ENCODE measurements at regions not wholly inside any gene's neighbourhood (a gene's known extent, or its start where the extent isn't known, plus 50 kb on each side); places are given as distances from the start of the nearest gene placed in this dataset.

- TF ChIP-seq CTCF (IDR thresholded peaks at IDR 0.05; ENCODE audit: low read depth, low read length, missing control alignments) = no peak
- no peaks in the 10 kb centered on the region for H3K36me3 ChIP-seq (replicated peaks)
- H3K4me3 ChIP-seq (ENCODE audit: low read depth, low read length) = no peak overlapping the region
- in situ Hi-C loops (cut with HindIII; ENCODE audit: low pct_ligation_motif_present, low sequenced_read_pairs) = no loop called here
- H3K27ac ChIP-seq = no peak overlapping the region
- no peak for DNase-seq
- H3K27me3 ChIP-seq (replicated peaks) = no peaks in the 10 kb centered on the region
These were observed 1026.4 kb upstream of the ADGRL3 start for GRCh38 chr4:60173718-60174117.

- H3K27ac ChIP-seq = no peak overlapping the region
- TF ChIP-seq CTCF (IDR thresholded peaks at IDR 0.05; ENCODE audit: low read depth, low read length, missing control alignments) = no peak
- DNase-seq = no peak
- in situ Hi-C loops (cut with HindIII; ENCODE audit: low pct_ligation_motif_present, low sequenced_read_pairs) = no loop called here
- no peak overlapping the region for H3K4me3 ChIP-seq (ENCODE audit: low read depth, low read length)
- H3K36me3 ChIP-seq (replicated peaks) = no peaks in the 10 kb centered on the region
- H3K27me3 ChIP-seq (replicated peaks) = no peaks in the 10 kb centered on the region
These were observed 1024.9 kb upstream of the ADGRL3 start for GRCh38 chr4:60175241-60175640.

- H3K36me3 ChIP-seq (replicated peaks) = no peaks in the 10 kb centered on the region
- H3K27ac ChIP-seq = no peak overlapping the region
- H3K27me3 ChIP-seq (replicated peaks) = no peaks in the 10 kb centered on the region
- in situ Hi-C loops (cut with HindIII; ENCODE audit: low pct_ligation_motif_present, low sequenced_read_pairs) = no loop called here
- H3K4me3 ChIP-seq (ENCODE audit: low read depth, low read length) = no peak overlapping the region
- no peak for TF ChIP-seq CTCF (IDR thresholded peaks at IDR 0.05; ENCODE audit: low read depth, low read length, missing control alignments)
- DNase-seq = no peak
These were observed 1012.7 kb upstream of the ADGRL3 start for GRCh38 chr4:60187428-60187827.

DNA sequence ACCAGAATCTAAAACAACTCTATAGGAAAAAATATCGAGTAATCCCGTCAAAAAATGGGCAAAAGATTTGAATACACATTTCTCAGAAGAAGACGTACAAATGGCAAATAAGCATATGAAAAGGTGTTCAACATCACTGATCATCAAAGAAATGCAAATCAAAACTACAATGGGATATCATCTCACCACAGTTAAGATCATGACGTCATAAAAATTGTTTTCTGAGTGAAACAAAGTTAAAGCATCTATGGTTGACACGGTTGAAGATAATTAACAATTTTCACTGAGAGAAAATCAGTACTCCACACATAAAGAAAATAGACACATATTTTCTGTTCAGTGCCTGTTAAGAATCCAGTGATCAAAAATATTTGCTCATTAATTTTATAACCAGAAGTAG is 1010.8 kb upstream of the ADGRL3 start:
- no peaks in the 10 kb centered on the region for H3K36me3 ChIP-seq (replicated peaks)
- H3K27ac ChIP-seq = no peak overlapping the region
- no peak for DNase-seq
- no peak overlapping the region for H3K4me3 ChIP-seq (ENCODE audit: low read depth, low read length)
- in situ Hi-C loops (cut with HindIII; ENCODE audit: low pct_ligation_motif_present, low sequenced_read_pairs) = no loop called here
- H3K27me3 ChIP-seq (replicated peaks) = no peaks in the 10 kb centered on the region
- no peak for TF ChIP-seq CTCF (IDR thresholded peaks at IDR 0.05; ENCODE audit: low read depth, low read length, missing control alignments)

DNA sequence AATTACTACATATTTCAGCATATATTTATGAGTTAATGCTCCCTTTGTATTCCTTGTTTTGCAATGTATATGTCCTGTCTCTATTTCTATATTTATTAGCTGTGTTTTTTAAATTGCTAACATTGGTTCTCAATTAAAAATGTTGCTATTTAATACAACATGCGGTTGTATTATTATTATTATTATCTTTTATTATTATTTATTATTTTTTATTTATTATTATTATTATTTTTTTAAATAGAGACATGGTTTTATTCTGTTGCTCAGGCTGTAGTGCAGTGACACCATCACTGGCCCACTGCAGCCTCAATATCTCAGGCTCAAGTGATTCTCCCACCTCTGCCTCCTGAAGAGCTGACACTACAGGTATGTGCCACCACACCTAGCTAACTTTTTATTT is 1005.9 kb upstream of the ADGRL3 start:
- H3K27ac ChIP-seq = no peak overlapping the region
- TF ChIP-seq CTCF (IDR thresholded peaks at IDR 0.05; ENCODE audit: low read depth, low read length, missing control alignments) = no peak
- in situ Hi-C loops (cut with HindIII; ENCODE audit: low pct_ligation_motif_present, low sequenced_read_pairs) = no loop called here

DNA sequence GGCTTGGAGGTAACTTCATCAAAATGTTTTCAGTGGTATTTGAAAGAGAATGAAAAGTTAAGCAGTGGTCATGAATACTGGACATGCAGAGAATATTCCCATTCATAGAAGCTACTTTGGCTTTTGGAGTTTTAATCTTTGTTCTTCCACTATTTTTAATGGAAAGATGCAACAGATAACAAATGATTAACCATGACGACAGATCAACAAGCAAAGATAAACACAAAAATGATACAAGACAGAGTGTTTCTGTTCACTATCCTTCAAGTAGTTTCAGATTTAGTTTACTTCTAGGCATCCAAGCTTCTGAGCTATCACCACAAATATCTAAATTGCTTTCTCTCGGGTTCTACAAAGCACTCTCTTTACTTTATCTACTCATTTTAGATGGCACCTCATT is 1004.9 kb upstream of the ADGRL3 start:
- H3K4me3 ChIP-seq (ENCODE audit: low read depth, low read length) = no peak overlapping the region
- H3K36me3 ChIP-seq (replicated peaks) = no peaks in the 10 kb centered on the region
- no peak for DNase-seq
- H3K27ac ChIP-seq = no peak overlapping the region
- in situ Hi-C loops (cut with HindIII; ENCODE audit: low pct_ligation_motif_present, low sequenced_read_pairs) = no loop called here
- no peak for TF ChIP-seq CTCF (IDR thresholded peaks at IDR 0.05; ENCODE audit: low read depth, low read length, missing control alignments)
- no peaks in the 10 kb centered on the region for H3K27me3 ChIP-seq (replicated peaks)

More for the DNA sequence above, 1005.9 kb upstream of the ADGRL3 start:
- DNase-seq = no peak
- no peak overlapping the region for H3K4me3 ChIP-seq (ENCODE audit: low read depth, low read length)
- no peaks in the 10 kb centered on the region for H3K36me3 ChIP-seq (replicated peaks)
- H3K27me3 ChIP-seq (replicated peaks) = no peaks in the 10 kb centered on the region
